Suprapubic skin (tissue), 4 donors: ENCODE measurements at regions not wholly inside any gene's neighbourhood (a gene's known extent, or its start where the extent isn't known, plus 50 kb on each side); places are given as distances from the start of the nearest gene placed in this dataset.

Source experiments
- DNase-seq, 2 donors: peaks; one replicate each; pipeline ENCODE4 v3.0.0-alpha.2; 2019; ENCODE audit warnings: low spot score in 2 of 2
- H3K27ac ChIP-seq: fragments of 200-600 bp; sonication (generic); one replicate; pipeline ENCODE4 v1.5.1; 2019
- H3K27me3 ChIP-seq: fragments of 200-600 bp; sonication (generic); one replicate; pipeline ENCODE4 v1.5.1; 2019
- H3K36me3 ChIP-seq: fragments of 200-600 bp; sonication (generic); one replicate; pipeline ENCODE4 v1.5.1; 2019
- H3K4me1 ChIP-seq: fragments of 200-600 bp; sonication (generic); one replicate; pipeline ENCODE4 v1.5.1; 2019
- H3K4me3 ChIP-seq: fragments of 200-600 bp; sonication (generic); one replicate; pipeline ENCODE4 v1.5.1; 2019; ENCODE audit warnings: mild to moderate bottlenecking
- H3K9me3 ChIP-seq: fragments of 200-600 bp; sonication (generic); one replicate; pipeline ENCODE4 v1.5.1; 2019
- EP300 ChIP-seq: sonication (generic); formaldehyde crosslinking; IDR thresholded peaks from one replicate; pipeline ENCODE4 v1.6.1; 2017; ENCODE audit warnings: antibody characterized with exemption
- POLR2A ChIP-seq, 2 donors: fragments of 450-650 bp; IDR thresholded peaks; one replicate each; pipeline ENCODE4 v1.6.1; 2017; ENCODE audit warnings: antibody characterized with exemption in 2 of 2, mild to moderate bottlenecking in 2 of 2, moderate library complexity in 2 of 2
- POLR2AphosphoS5 ChIP-seq, 3 donors: sonication (generic); formaldehyde crosslinking; IDR thresholded peaks; one replicate each; pipeline ENCODE4 v1.6.1; 2017; ENCODE audit warnings: antibody characterized with exemption in 3 of 3
- WGBS: methylation state at CpG from one replicate; pipeline ENCODE4 v1.1.5; 2018; 5-methylcytosine and 5-hydroxymethylcytosine counted together
- TF ChIP-seq, protein P1 (sequence below), 2 donors: fragments of 200-600 bp in 1 of 2; fragments of 450-650 bp in 1 of 2; sonication (generic) in 1 of 2; IDR thresholded peaks; one replicate each; pipeline ENCODE4 v1.5.1; 2016 to 2019; ENCODE audit warnings: antibody characterized with exemption in 2 of 2, mild to moderate bottlenecking in 1 of 2, moderate library complexity in 1 of 2

DNA sequence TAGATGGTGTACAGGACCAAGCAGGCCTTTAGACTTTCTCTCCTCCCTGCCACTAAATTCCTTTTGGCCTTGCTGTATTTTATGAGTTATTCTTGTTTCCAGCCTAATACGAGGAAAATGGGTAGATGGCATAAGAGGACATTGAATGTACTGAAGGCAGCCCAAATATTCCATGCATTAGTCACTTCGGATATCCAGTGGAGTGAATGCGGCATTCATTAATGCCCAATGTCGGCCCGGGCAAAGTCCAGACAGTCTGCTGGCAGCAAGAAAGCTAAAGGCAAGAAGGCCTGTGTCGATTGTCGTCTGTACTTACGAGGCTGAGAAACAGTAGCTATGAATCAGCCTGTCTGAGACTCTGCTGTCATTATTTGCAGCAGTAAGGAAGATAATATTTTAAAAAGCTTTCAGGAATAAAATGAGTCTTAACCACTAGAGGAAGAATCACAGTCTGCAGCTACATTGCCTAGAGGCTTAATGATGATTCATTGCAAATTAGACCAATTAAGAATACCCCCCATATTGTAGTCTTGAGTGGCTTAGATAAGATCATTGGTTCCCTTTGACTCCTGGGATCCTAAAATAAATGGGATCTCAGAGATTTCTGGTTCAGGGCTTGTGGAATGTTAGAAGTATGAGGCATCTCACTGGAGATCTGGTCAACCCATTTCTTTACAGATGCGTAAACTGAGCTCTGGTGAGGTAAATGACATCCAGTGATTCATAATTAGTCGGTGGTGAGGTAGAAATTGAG, 534.1 kb upstream of the JAG1 start:
- Histone ChIP-seq H3K4me3 (no peak overlapping the region), H3K27me3 (no peaks in the 10 kb centered on the region), H3K4me1 (peaks cover 19% of the 10 kb centered on the region), H3K9me3 (no peaks in the 10 kb centered on the region), H3K36me3 (no peaks in the 10 kb centered on the region), H3K27ac (no peak overlapping the region)
- WGBS, result 60% methylated on average over 10 of the region's 10 CpGs
- DNase-seq, result no peak
- TF ChIP-seq, protein P1, sequence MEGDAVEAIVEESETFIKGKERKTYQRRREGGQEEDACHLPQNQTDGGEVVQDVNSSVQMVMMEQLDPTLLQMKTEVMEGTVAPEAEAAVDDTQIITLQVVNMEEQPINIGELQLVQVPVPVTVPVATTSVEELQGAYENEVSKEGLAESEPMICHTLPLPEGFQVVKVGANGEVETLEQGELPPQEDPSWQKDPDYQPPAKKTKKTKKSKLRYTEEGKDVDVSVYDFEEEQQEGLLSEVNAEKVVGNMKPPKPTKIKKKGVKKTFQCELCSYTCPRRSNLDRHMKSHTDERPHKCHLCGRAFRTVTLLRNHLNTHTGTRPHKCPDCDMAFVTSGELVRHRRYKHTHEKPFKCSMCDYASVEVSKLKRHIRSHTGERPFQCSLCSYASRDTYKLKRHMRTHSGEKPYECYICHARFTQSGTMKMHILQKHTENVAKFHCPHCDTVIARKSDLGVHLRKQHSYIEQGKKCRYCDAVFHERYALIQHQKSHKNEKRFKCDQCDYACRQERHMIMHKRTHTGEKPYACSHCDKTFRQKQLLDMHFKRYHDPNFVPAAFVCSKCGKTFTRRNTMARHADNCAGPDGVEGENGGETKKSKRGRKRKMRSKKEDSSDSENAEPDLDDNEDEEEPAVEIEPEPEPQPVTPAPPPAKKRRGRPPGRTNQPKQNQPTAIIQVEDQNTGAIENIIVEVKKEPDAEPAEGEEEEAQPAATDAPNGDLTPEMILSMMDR (IDR thresholded peaks at IDR 0.05), result no peak
- no peak for TF ChIP-seq EP300
- no peak for TF ChIP-seq POLR2A (IDR thresholded peaks at IDR 0.05)
- no peak for TF ChIP-seq POLR2AphosphoS5 (IDR thresholded peaks at IDR 0.05)

DNA sequence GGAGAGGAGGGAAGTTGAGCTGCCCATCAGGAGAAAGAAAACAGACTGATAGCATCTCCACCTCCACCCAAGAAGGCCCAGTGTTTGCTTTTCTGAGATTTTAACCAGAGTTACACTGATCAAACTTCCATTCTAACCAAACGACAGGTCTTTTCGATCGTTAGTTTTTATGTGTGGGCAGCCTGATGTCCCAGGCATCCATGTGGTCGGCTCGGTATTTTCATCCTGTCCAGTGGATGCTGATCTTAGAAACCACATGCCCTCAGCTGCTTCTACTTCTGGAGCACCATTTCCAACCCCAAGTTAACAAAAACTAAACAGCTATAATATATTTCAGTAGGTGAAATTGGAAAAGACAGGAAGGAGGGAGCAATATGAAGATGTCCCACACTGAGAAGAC, 536.8 kb upstream of the JAG1 start:
- no peak for DNase-seq
- peaks cover 10% of the 10 kb centered on the region for H3K4me1 ChIP-seq
- H3K9me3 ChIP-seq, result no peaks in the 10 kb centered on the region
- H3K4me3 ChIP-seq, result no peak overlapping the region
- WGBS, result 96% methylated on average over 5 of the region's 5 CpGs
- H3K36me3 ChIP-seq, result no peaks in the 10 kb centered on the region
- no peaks in the 10 kb centered on the region for H3K27me3 ChIP-seq
- H3K27ac ChIP-seq, result no peak overlapping the region
- TF ChIP-seq POLR2A (IDR thresholded peaks at IDR 0.05) (no peak), POLR2AphosphoS5 (IDR thresholded peaks at IDR 0.05) (no peak), EP300 (no peak)
- TF ChIP-seq, protein P1 (IDR thresholded peaks at IDR 0.05), result no peak

DNA sequence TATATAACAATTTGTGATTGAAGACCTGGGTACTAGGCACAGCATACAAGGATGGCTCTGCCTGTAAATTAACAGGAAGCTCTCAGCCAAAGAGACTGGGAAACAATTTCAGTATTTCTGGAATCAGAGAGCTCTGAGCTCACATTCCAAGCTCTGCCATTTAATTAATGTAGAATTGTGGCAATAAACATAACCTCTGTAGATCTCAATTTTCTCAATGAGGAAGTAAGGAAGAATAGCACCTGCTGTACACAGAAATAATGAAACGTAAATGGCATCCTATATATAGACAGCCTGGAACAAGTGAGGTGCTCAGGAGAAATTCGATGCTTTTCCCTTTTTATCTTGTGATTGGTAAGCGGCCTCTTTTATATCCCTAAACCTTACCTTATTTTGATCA, 538.5 kb upstream of the JAG1 start:
- Histone ChIP-seq H3K4me3 (no peak overlapping the region), H3K36me3 (no peaks in the 10 kb centered on the region), H3K27me3 (no peaks in the 10 kb centered on the region), H3K27ac (no peak overlapping the region), H3K9me3 (no peaks in the 10 kb centered on the region), H3K4me1 (peaks cover 2% of the 10 kb centered on the region)
- DNase-seq, result no peak
- WGBS, result 86% methylated on average over 3 of the region's 3 CpGs
- TF ChIP-seq POLR2A (IDR thresholded peaks at IDR 0.05) (no peak), EP300 (no peak), POLR2AphosphoS5 (IDR thresholded peaks at IDR 0.05) (no peak)
- TF ChIP-seq, protein P1 (IDR thresholded peaks at IDR 0.05), result no peak

DNA sequence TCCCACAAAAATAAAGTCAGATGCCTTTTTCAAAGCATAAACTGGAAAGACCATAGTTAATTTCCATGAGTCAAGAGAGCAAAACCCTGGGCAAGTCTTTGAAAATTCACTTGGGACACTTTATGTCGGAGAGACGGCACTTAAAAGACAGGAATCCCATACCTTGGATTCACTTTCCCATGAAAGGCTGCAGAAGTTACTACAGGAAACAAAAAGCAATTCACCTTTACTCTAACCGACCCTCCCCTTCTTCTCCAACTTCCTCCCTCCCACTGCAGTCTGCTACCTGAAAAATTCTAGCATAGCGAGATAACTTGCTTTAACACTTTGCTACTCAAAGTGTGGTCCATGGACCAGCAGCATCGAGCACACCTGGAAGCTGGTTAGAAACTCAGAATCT, 539.1 kb upstream of the JAG1 start:
- TF ChIP-seq POLR2AphosphoS5 (IDR thresholded peaks at IDR 0.05) (no peak), POLR2A (IDR thresholded peaks at IDR 0.05) (no peak), EP300 (no peak)
- TF ChIP-seq, protein P1 (IDR thresholded peaks at IDR 0.05), result no peak
- Histone ChIP-seq H3K9me3 (no peaks in the 10 kb centered on the region), H3K27me3 (no peaks in the 10 kb centered on the region), H3K27ac (no peak overlapping the region), H3K4me1 (peaks cover 2% of the 10 kb centered on the region), H3K4me3 (no peak overlapping the region), H3K36me3 (no peaks in the 10 kb centered on the region)
- no peak for DNase-seq
- WGBS, result 85% methylated on average over 5 of the region's 5 CpGs

DNA sequence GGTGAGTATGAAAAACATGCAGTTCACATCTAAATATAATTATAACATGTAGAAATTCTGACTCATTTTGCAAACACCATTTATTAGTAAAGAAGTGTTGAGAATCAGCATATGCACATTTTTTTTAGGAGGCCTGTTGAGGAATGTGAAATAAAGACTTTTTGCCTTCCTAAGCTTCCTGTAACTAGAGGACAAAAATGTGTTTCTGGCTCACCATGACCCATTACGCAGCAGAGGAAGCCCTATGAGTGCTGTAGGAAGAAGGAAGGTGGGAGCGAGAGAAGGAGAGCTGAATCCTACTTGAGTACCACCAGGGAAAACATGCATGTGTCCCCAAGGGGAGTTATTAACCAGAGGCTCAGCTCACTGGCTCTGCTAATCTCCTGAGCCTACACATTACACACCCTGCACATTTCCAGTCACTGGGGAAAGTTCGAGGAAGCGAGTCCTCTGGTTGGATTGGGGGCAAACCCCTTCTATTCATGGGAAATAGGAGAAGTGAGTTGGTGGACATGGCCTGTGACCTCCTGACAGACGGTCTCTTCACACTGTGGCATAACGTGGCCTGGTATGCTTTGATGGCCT, 540.5 kb upstream of the JAG1 start:
- TF ChIP-seq POLR2AphosphoS5 (IDR thresholded peaks at IDR 0.05) (no peak), EP300 (no peak), POLR2A (IDR thresholded peaks at IDR 0.05) (no peak)
- TF ChIP-seq, protein P1 (IDR thresholded peaks at IDR 0.05), result no peak
- no peaks in the 10 kb centered on the region for H3K9me3 ChIP-seq
- 93% methylated on average over 6 of the region's 6 CpGs for WGBS
- no peak for DNase-seq
- H3K4me3 ChIP-seq, result no peak overlapping the region
- no peaks in the 10 kb centered on the region for H3K27me3 ChIP-seq
- H3K4me1 ChIP-seq, result no peaks in the 10 kb centered on the region
- H3K27ac ChIP-seq, result no peak overlapping the region
- no peaks in the 10 kb centered on the region for H3K36me3 ChIP-seq
